ENCODE measurements at regions not wholly inside any gene's neighbourhood (a gene's known extent, or its start where the extent isn't known, plus 50 kb on each side); places are given as distances from the start of the nearest gene placed in this dataset.

GRCh38 chr11:10930224-10930971 is 72.5 kb upstream of the ZBED5 start:
- no peak for DNase-seq (ENCODE audit: low read depth)

GRCh38 chr11:10927538-10927937 is 69.7 kb upstream of the ZBED5 start:
- DNase-seq (ENCODE audit: low read depth), result no peak

- no peak for DNase-seq (ENCODE audit: low read depth)
Measured at GRCh38 chr11:10926801-10927211, 69.0 kb upstream of the ZBED5 start.

- DNase-seq (ENCODE audit: low read depth), result no peak
Measured at GRCh38 chr11:10925149-10925926, 67.5 kb upstream of the ZBED5 start.

GRCh38 chr11:10923882-10924281 is 66.0 kb upstream of the ZBED5 start:
- DNase-seq (ENCODE audit: low read depth), result no peak

- no peak for DNase-seq (ENCODE audit: low read depth)
Measured at GRCh38 chr11:10922892-10923291, 65.0 kb upstream of the ZBED5 start.

- DNase-seq (ENCODE audit: low read depth), result no peak
Measured at GRCh38 chr11:10920875-10921274, 63.0 kb upstream of the ZBED5 start.

GRCh38 chr11:10920205-10920604 is 62.4 kb upstream of the ZBED5 start:
- no peak for DNase-seq (ENCODE audit: low read depth)

- DNase-seq (ENCODE audit: low read depth), result no peak
Measured at GRCh38 chr11:10918698-10919097, 60.8 kb upstream of the ZBED5 start.

GRCh38 chr11:10918275-10918674 is 60.4 kb upstream of the ZBED5 start:
- no peak for DNase-seq (ENCODE audit: low read depth)

GRCh38 chr11:10917802-10918201 is 59.9 kb upstream of the ZBED5 start:
- no peak for DNase-seq (ENCODE audit: low read depth)

- DNase-seq (ENCODE audit: low read depth), result no peak
Measured at GRCh38 chr11:10916665-10917064, 58.8 kb upstream of the ZBED5 start.

- no peak for DNase-seq (ENCODE audit: low read depth)
Measured at GRCh38 chr11:10914050-10914449, 56.2 kb upstream of the ZBED5 start.

- DNase-seq (ENCODE audit: low read depth), result no peak
Measured at GRCh38 chr11:10913075-10913474, 55.2 kb upstream of the ZBED5 start.

GRCh38 chr11:10911907-10912306 is 54.1 kb upstream of the ZBED5 start:
- no peak for DNase-seq (ENCODE audit: low read depth)

GRCh38 chr11:10909141-10909883 is 51.5 kb upstream of the ZBED5 start:
- no peak for DNase-seq (ENCODE audit: low read depth)

GRCh38 chr11:10908215-10908951 is 50.5 kb upstream of the ZBED5 start:
- peak; percentile 62 for DNase-seq (ENCODE audit: low read depth)
